Spinal cord (tissue), 9 donors: ENCODE measurements at regions not wholly inside any gene's neighbourhood (a gene's known extent, or its start where the extent isn't known, plus 50 kb on each side); places are given as distances from the start of the nearest gene placed in this dataset.
A peak's percentile ranks its signal among the peaks of the same experiment; 100 is the strongest.

ENCODE experiments used
- DNase-seq, 6 donors: peaks; one replicate each; pipeline versions ENCODE4 v3.0.0 to v3.0.0-alpha.2; 2013 to 2015; ENCODE audit warnings: low spot score in 6 of 6, low read depth in 4 of 6
- H3K27ac ChIP-seq: one replicate; pipeline ENCODE4 v1.5.1; 2013; ENCODE audit warnings: low read depth, low read length, control low read depth
- H3K27me3 ChIP-seq: one replicate; pipeline ENCODE4 v1.6.1; 2013; ENCODE audit warnings: low read length; ENCODE audit not compliant: control insufficient read depth, insufficient read depth
- H3K36me3 ChIP-seq: one replicate; pipeline ENCODE4 v1.6.1; 2013; ENCODE audit warnings: low read length; ENCODE audit not compliant: control insufficient read depth, insufficient read depth
- H3K4me1 ChIP-seq: one replicate; pipeline ENCODE4 v1.6.1; 2013; ENCODE audit warnings: low read length; ENCODE audit not compliant: control insufficient read depth, insufficient read depth
- H3K4me3 ChIP-seq: one replicate; pipeline ENCODE4 v1.5.1; 2013; ENCODE audit warnings: low read depth, low read length, control low read depth
- H3K9me3 ChIP-seq: one replicate; pipeline ENCODE4 v1.6.1; 2013; ENCODE audit warnings: low read length; ENCODE audit not compliant: control insufficient read depth, insufficient read depth
- WGBS: methylation state at CpG from one replicate; pipeline ENCODE4 v1.1.5; 2013; ENCODE audit warnings: missing lambda C conversion rate; ENCODE audit not compliant: insufficient coverage; 5-methylcytosine and 5-hydroxymethylcytosine counted together
- donor health status: healthy.

- 67% methylated on average over 10 of the region's 10 CpGs for WGBS
- no peaks in the 10 kb centered on the region for H3K27me3 ChIP-seq
- peaks cover 61% of the 10 kb centered on the region for H3K4me1 ChIP-seq
- no peaks in the 10 kb centered on the region for H3K9me3 ChIP-seq
- no peak overlapping the region for H3K27ac ChIP-seq
- no peak overlapping the region for H3K4me3 ChIP-seq
- DNase-seq = peak in 1 of 6 donors; percentile 44
- H3K36me3 ChIP-seq = no peaks in the 10 kb centered on the region
These were observed 157.0 kb upstream of the ZMIZ1 start for GRCh38 chr10:78911533-78912340.

- Histone ChIP-seq H3K27ac (no peak overlapping the region), H3K9me3 (no peaks in the 10 kb centered on the region), H3K36me3 (no peaks in the 10 kb centered on the region), H3K4me1 (peaks cover 57% of the 10 kb centered on the region), H3K27me3 (no peaks in the 10 kb centered on the region), H3K4me3 (no peak overlapping the region)
- WGBS = 82% methylated on average over 6 of the region's 11 CpGs
- no peak for DNase-seq
These were observed 156.2 kb upstream of the ZMIZ1 start for GRCh38 chr10:78912361-78913218.

- WGBS = 31% methylated on average over 24 of the region's 28 CpGs
- Histone ChIP-seq H3K9me3 (no peaks in the 10 kb centered on the region), H3K4me1 (peaks cover 49% of the 10 kb centered on the region), H3K27me3 (no peaks in the 10 kb centered on the region), H3K4me3 (no peak overlapping the region), H3K36me3 (no peaks in the 10 kb centered on the region), H3K27ac (peak overlapping the region; percentile 44)
- peak in 5 of 6 donors; percentile 64 to 93 (median 76) for DNase-seq
These were observed 155.3 kb upstream of the ZMIZ1 start for GRCh38 chr10:78913219-78914059.

GRCh38 chr10:78914060-78914378, 154.7 kb upstream of the ZMIZ1 start:
- no peak for DNase-seq
- Histone ChIP-seq H3K9me3 (no peaks in the 10 kb centered on the region), H3K4me3 (no peak overlapping the region), H3K36me3 (no peaks in the 10 kb centered on the region), H3K27me3 (no peaks in the 10 kb centered on the region), H3K27ac (no peak overlapping the region), H3K4me1 (peaks cover 50% of the 10 kb centered on the region)
- WGBS = 44% methylated on average over 10 of the region's 10 CpGs

GRCh38 chr10:78914502-78915189, 154.1 kb upstream of the ZMIZ1 start:
- H3K36me3 ChIP-seq = no peaks in the 10 kb centered on the region
- H3K27me3 ChIP-seq = no peaks in the 10 kb centered on the region
- H3K4me1 ChIP-seq = peaks cover 51% of the 10 kb centered on the region
- H3K9me3 ChIP-seq = no peaks in the 10 kb centered on the region
- DNase-seq = peak in 1 of 6 donors; percentile 55
- 58% methylated on average over 3 of the region's 9 CpGs for whole genome bisulfite sequencing
- no peak overlapping the region for H3K4me3 ChIP-seq
- H3K27ac ChIP-seq = no peak overlapping the region

GRCh38 chr10:78915190-78915518, 153.6 kb upstream of the ZMIZ1 start:
- no peaks in the 10 kb centered on the region for H3K9me3 ChIP-seq
- WGBS = 73% methylated on average over 3 of the region's 4 CpGs
- DNase-seq = no peak
- H3K27me3 ChIP-seq = no peaks in the 10 kb centered on the region
- peaks cover 2% of the 10 kb centered on the region for H3K36me3 ChIP-seq
- peaks cover 55% of the 10 kb centered on the region for H3K4me1 ChIP-seq
- no peak overlapping the region for H3K27ac ChIP-seq
- no peak overlapping the region for H3K4me3 ChIP-seq

GRCh38 chr10:78916227-78916626, 152.5 kb upstream of the ZMIZ1 start:
- H3K4me1 ChIP-seq = peaks cover 60% of the 10 kb centered on the region
- 65% methylated on average over 6 of the region's 7 CpGs for WGBS

GRCh38 chr10:78919181-78919966, 149.4 kb upstream of the ZMIZ1 start:
- peaks cover 53% of the 10 kb centered on the region for H3K4me1 ChIP-seq
- H3K27me3 ChIP-seq = no peaks in the 10 kb centered on the region
- 57% methylated on average over 5 of the region's 7 CpGs for WGBS
- H3K4me3 ChIP-seq = no peak overlapping the region
- H3K36me3 ChIP-seq = peaks cover 2% of the 10 kb centered on the region
- no peaks in the 10 kb centered on the region for H3K9me3 ChIP-seq
- H3K27ac ChIP-seq = no peak overlapping the region
- peak in 1 of 6 donors; percentile 75 for DNase-seq

More at GRCh38 chr10:78916227-78916626, 152.5 kb upstream of the ZMIZ1 start:
- H3K27ac ChIP-seq = no peak overlapping the region
- H3K9me3 ChIP-seq = no peaks in the 10 kb centered on the region
- H3K27me3 ChIP-seq = no peaks in the 10 kb centered on the region
- DNase-seq = peak in 2 of 6 donors; percentile 44 to 47
- H3K4me3 ChIP-seq = no peak overlapping the region
- peaks cover 2% of the 10 kb centered on the region for H3K36me3 ChIP-seq
